22Rv1 (cell line): ENCODE measurements at regions not wholly inside any gene's neighbourhood (a gene's known extent, or its start where the extent isn't known, plus 50 kb on each side); places are given as distances from the start of the nearest gene placed in this dataset.

Source experiments
- H3K27ac ChIP-seq: fragments of 450-650 bp; 2 replicates; pipeline ENCODE4 v1.5.1; 2017
- CTCF ChIP-seq: fragments of 450-650 bp; IDR thresholded peaks from 2 replicates; pipeline ENCODE4 v1.5.1; 2017; ENCODE audit warnings: mild to moderate bottlenecking
- ZFX ChIP-seq: fragments of 450-650 bp; IDR thresholded peaks from 2 replicates; pipeline ENCODE4 v1.6.1; 2017; ENCODE audit warnings: antibody characterized with exemption, borderline replicate concordance

GRCh38 chr16:61544165-61544564, 492.1 kb downstream of the CDH8 start:
- TF ChIP-seq ZFX: no peak
- TF ChIP-seq CTCF: no peak
- H3K27ac ChIP-seq: no peak overlapping the region

GRCh38 chr16:61540216-61540615, 496.0 kb downstream of the CDH8 start:
- TF ChIP-seq CTCF (no peak), ZFX (no peak)
- no peak overlapping the region for H3K27ac ChIP-seq

- TF ChIP-seq CTCF (no peak), ZFX (no peak)
- no peak overlapping the region for H3K27ac ChIP-seq
These were observed 505.5 kb downstream of the CDH8 start for GRCh38 chr16:61530697-61531096.

GRCh38 chr16:61500851-61501250, 535.4 kb downstream of the CDH8 start:
- no peak overlapping the region for H3K27ac ChIP-seq

GRCh38 chr16:61480250-61480649, 556.0 kb downstream of the CDH8 start:
- no peak overlapping the region for H3K27ac ChIP-seq
- TF ChIP-seq CTCF: no peak
- no peak for TF ChIP-seq ZFX

More at GRCh38 chr16:61500851-61501250, 535.4 kb downstream of the CDH8 start:
- no peak for TF ChIP-seq CTCF
- TF ChIP-seq ZFX: no peak

GRCh38 chr16:61471737-61472136, 564.5 kb downstream of the CDH8 start:
- no peak for TF ChIP-seq ZFX
- TF ChIP-seq CTCF: no peak
- H3K27ac ChIP-seq: no peak overlapping the region

GRCh38 chr16:61471023-61471422, 565.2 kb downstream of the CDH8 start:
- no peak overlapping the region for H3K27ac ChIP-seq
- TF ChIP-seq ZFX: no peak
- TF ChIP-seq CTCF: no peak
